ENCODE measurements at regions not wholly inside any gene's neighbourhood (a gene's known extent, or its start where the extent isn't known, plus 50 kb on each side); places are given as distances from the start of the nearest gene placed in this dataset.

GRCh38 chr1:37137014-37137413 lies 102.7 kb upstream of the GRIK3 start:
- TF ChIP-seq CTCF (IDR thresholded peaks at IDR 0.05; ENCODE audit: insufficient read depth in 1 of 2, low read depth in 1 of 2, low read length in 1 of 2, severe bottlenecking in 1 of 2, unreplicated experiment in 1 of 2), result no peak
- H3K27me3 ChIP-seq (replicated peaks; ENCODE audit: control insufficient read depth, insufficient read depth, low read length), result no peaks in the 10 kb centered on the region
- H3K36me3 ChIP-seq (ENCODE audit: control insufficient read depth, insufficient read depth, low read length), result no peaks in the 10 kb centered on the region
- H3K27me3 Mint-ChIP-seq (ENCODE audit: insufficient read depth, unreplicated experiment), result peaks cover 16% of the 10 kb centered on the region
- H3K4me3 ChIP-seq (ENCODE audit: low read depth, low read length), result no peak overlapping the region
- BruUV-seq (replicated peaks), result no TSS peak
- H3K9me3 ChIP-seq, result no peaks in the 10 kb centered on the region
- ChIA-PET POLR2A (no interaction called here), CTCF (no interaction called here)
- DNase-seq, result no peak
- no peaks in the 10 kb centered on the region for H3K9me3 Mint-ChIP-seq (ENCODE audit: unreplicated experiment)
- H3K4me1 ChIP-seq, result no peaks in the 10 kb centered on the region
- no peaks in the 10 kb centered on the region for H3K36me3 Mint-ChIP-seq (ENCODE audit: insufficient read depth, unreplicated experiment)
- intact Hi-C loops (cut with micrococcal nuclease; ENCODE audit: unreplicated experiment), result no loop called here
- no peaks in the 10 kb centered on the region for H3K4me1 Mint-ChIP-seq (ENCODE audit: low read depth, unreplicated experiment)
- no peak overlapping the region for H3K27ac Mint-ChIP-seq (ENCODE audit: unreplicated experiment)
- H3K4me3 Mint-ChIP-seq (ENCODE audit: unreplicated experiment), result no peak overlapping the region

GRCh38 chr1:37137601-37138000 lies 103.3 kb upstream of the GRIK3 start:
- Mint-ChIP-seq H3K4me1 (ENCODE audit: low read depth, unreplicated experiment) (no peaks in the 10 kb centered on the region), H3K36me3 (ENCODE audit: insufficient read depth, unreplicated experiment) (no peaks in the 10 kb centered on the region), H3K4me3 (ENCODE audit: unreplicated experiment) (no peak overlapping the region), H3K27me3 (ENCODE audit: insufficient read depth, unreplicated experiment) (peaks cover 20% of the 10 kb centered on the region), H3K27ac (ENCODE audit: unreplicated experiment) (no peak overlapping the region), H3K9me3 (ENCODE audit: unreplicated experiment) (no peaks in the 10 kb centered on the region)
- no peak for DNase-seq
- BruUV-seq (replicated peaks), result no TSS peak
- no peak overlapping the region for H3K4me3 ChIP-seq (ENCODE audit: low read depth, low read length)
- no peak for TF ChIP-seq CTCF (IDR thresholded peaks at IDR 0.05; ENCODE audit: insufficient read depth in 1 of 2, low read depth in 1 of 2, low read length in 1 of 2, severe bottlenecking in 1 of 2, unreplicated experiment in 1 of 2)
- intact Hi-C loops (cut with micrococcal nuclease; ENCODE audit: unreplicated experiment), result no loop called here
- H3K9me3 ChIP-seq, result no peaks in the 10 kb centered on the region
- POLR2A ChIA-PET, result no interaction called here
- CTCF ChIA-PET, result no interaction called here
- no peaks in the 10 kb centered on the region for H3K36me3 ChIP-seq (ENCODE audit: control insufficient read depth, insufficient read depth, low read length)
- H3K4me1 ChIP-seq, result no peaks in the 10 kb centered on the region
- no peaks in the 10 kb centered on the region for H3K27me3 ChIP-seq (replicated peaks; ENCODE audit: control insufficient read depth, insufficient read depth, low read length)

GRCh38 chr1:37143800-37144199 lies 109.5 kb upstream of the GRIK3 start:
- POLR2A ChIA-PET, result no interaction called here
- Mint-ChIP-seq H3K4me3 (ENCODE audit: unreplicated experiment) (no peak overlapping the region), H3K4me1 (ENCODE audit: low read depth, unreplicated experiment) (no peaks in the 10 kb centered on the region), H3K36me3 (ENCODE audit: insufficient read depth, unreplicated experiment) (no peaks in the 10 kb centered on the region), H3K9me3 (ENCODE audit: unreplicated experiment) (no peaks in the 10 kb centered on the region), H3K27me3 (ENCODE audit: insufficient read depth, unreplicated experiment) (peaks cover 9% of the 10 kb centered on the region), H3K27ac (ENCODE audit: unreplicated experiment) (no peak overlapping the region)
- no peaks in the 10 kb centered on the region for H3K27me3 ChIP-seq (replicated peaks; ENCODE audit: control insufficient read depth, insufficient read depth, low read length)
- CTCF ChIA-PET, result no interaction called here
- H3K4me3 ChIP-seq (ENCODE audit: low read depth, low read length), result no peak overlapping the region
- no peak for DNase-seq
- no peaks in the 10 kb centered on the region for H3K9me3 ChIP-seq
- no peak for TF ChIP-seq CTCF (IDR thresholded peaks at IDR 0.05; ENCODE audit: insufficient read depth in 1 of 2, low read depth in 1 of 2, low read length in 1 of 2, severe bottlenecking in 1 of 2, unreplicated experiment in 1 of 2)
- no peaks in the 10 kb centered on the region for H3K4me1 ChIP-seq
- no peaks in the 10 kb centered on the region for H3K36me3 ChIP-seq (ENCODE audit: control insufficient read depth, insufficient read depth, low read length)
- intact Hi-C loops (cut with micrococcal nuclease; ENCODE audit: unreplicated experiment), result no loop called here
- no TSS peak for BruUV-seq (replicated peaks)

All from Caco-2 (cell line).